WTC11 (cell line): ENCODE measurements at regions not wholly inside any gene's neighbourhood (a gene's known extent, or its start where the extent isn't known, plus 50 kb on each side); places are given as distances from the start of the nearest gene placed in this dataset.

ENCODE experiments used
- ATAC-seq: fragments of 200-7000 bp; cut with Tn5 transposase; 2 replicates; pipeline ENCODE4 v1.10.0; 2021; ENCODE audit warnings: mild to moderate bottlenecking, moderate library complexity
- CTCF ChIA-PET: fragments of 300-600 bp; sonication (Branson Sonifier 250); formaldehyde crosslinking; loops from one replicate; lab custom pipeline; 2021; ENCODE audit warnings: antibody characterized with exemption; lab: Charles Lee
- POLR2A ChIA-PET: fragments of 350-600 bp; sonication (Branson Sonifier 250); formaldehyde crosslinking; loops from one replicate; lab custom pipeline; 2021; ENCODE audit warnings: antibody characterized with exemption; lab: Charles Lee
- DNase-seq: peaks from one replicate; pipeline ENCODE4 v3.0.0; 2021; ENCODE audit warnings: low spot score
- H3K27ac Mint-ChIP-seq: 2 replicates; pipeline ENCODE4 v1.8.0; 2021; ENCODE audit warnings: mixed read lengths
- H3K27me3 Mint-ChIP-seq: 2 replicates; pipeline ENCODE4 v1.8.0; 2021; ENCODE audit warnings: low read depth, mild to moderate bottlenecking, moderate library complexity, mixed read lengths
- H3K36me3 Mint-ChIP-seq: 2 replicates; pipeline ENCODE4 v1.8.0; 2021; ENCODE audit warnings: mixed read lengths
- H3K4me1 Mint-ChIP-seq: 2 replicates; pipeline ENCODE4 v1.8.0; 2022; ENCODE audit warnings: mixed read lengths
- H3K4me3 Mint-ChIP-seq: 2 replicates; pipeline ENCODE4 v1.8.0; 2021; ENCODE audit warnings: mild to moderate bottlenecking, moderate library complexity, mixed read lengths
- H3K9me3 Mint-ChIP-seq: 2 replicates; pipeline ENCODE4 v1.8.0; 2021; ENCODE audit warnings: mixed read lengths
- AFF4 ChIP-seq: sonication (generic); formaldehyde crosslinking; IDR thresholded peaks from 2 replicates; pipeline ENCODE4 v1.8.1; 2023; ENCODE audit warnings: mild to moderate bottlenecking, missing genetic modification reagents, borderline replicate concordance
- CBFB ChIP-seq: sonication (generic); formaldehyde crosslinking; IDR thresholded peaks from 2 replicates; pipeline ENCODE4 v1.8.1; 2022; ENCODE audit warnings: mild to moderate bottlenecking, low read depth, missing genetic modification reagents
- E2F5 ChIP-seq: sonication (generic); formaldehyde crosslinking; IDR thresholded peaks from 2 replicates; pipeline ENCODE4 v1.8.1; 2022; ENCODE audit warnings: mild to moderate bottlenecking, moderate library complexity, missing genetic modification reagents
- ELF4 ChIP-seq: sonication (generic); formaldehyde crosslinking; IDR thresholded peaks from 2 replicates; pipeline ENCODE4 v1.8.1; 2022; ENCODE audit warnings: low read depth, mild to moderate bottlenecking, moderate library complexity, missing genetic modification reagents
- FOXK1 ChIP-seq: sonication (generic); formaldehyde crosslinking; IDR thresholded peaks from 2 replicates; pipeline ENCODE4 v1.8.0; 2022; ENCODE audit warnings: mild to moderate bottlenecking, moderate library complexity, missing genetic modification reagents
- GRHL2 ChIP-seq: fragments of 250-450 bp; sonication (Bioruptor Pico); IDR thresholded peaks from 2 replicates; pipeline ENCODE4 v1.8.0; 2022; ENCODE audit warnings: mild to moderate bottlenecking, moderate library complexity; ENCODE audit not compliant: insufficient replicate concordance, severe bottlenecking
- HMGA2 ChIP-seq: fragments of 250-450 bp; sonication (Bioruptor Pico); IDR thresholded peaks from 2 replicates; pipeline ENCODE4 v1.4.0; 2021; ENCODE audit warnings: mild to moderate bottlenecking, moderate library complexity
- IRF1 ChIP-seq: sonication (generic); formaldehyde crosslinking; IDR thresholded peaks from 2 replicates; pipeline ENCODE4 v1.8.0; 2023; ENCODE audit warnings: missing genetic modification reagents
- NR2C2 ChIP-seq: sonication (generic); formaldehyde crosslinking; IDR thresholded peaks from 2 replicates; pipeline ENCODE4 v1.8.0; 2022; ENCODE audit warnings: mild to moderate bottlenecking, missing genetic modification reagents
- OVOL2 ChIP-seq: fragments of 250-450 bp; sonication (Bioruptor Pico); IDR thresholded peaks from 2 replicates; pipeline ENCODE4 v1.9.0; 2021; ENCODE audit warnings: mild to moderate bottlenecking, borderline replicate concordance
- SMAD3 ChIP-seq: sonication (generic); formaldehyde crosslinking; IDR thresholded peaks from 2 replicates; pipeline ENCODE4 v1.8.0; 2022; ENCODE audit warnings: missing genetic modification reagents, mild to moderate bottlenecking, borderline replicate concordance
- SP1 ChIP-seq: sonication (generic); formaldehyde crosslinking; conservative IDR thresholded peaks from 2 replicates; pipeline ENCODE4 v1.8.1; 2022; ENCODE audit warnings: missing genetic modification reagents
- TEAD4 ChIP-seq: sonication (generic); formaldehyde crosslinking; IDR thresholded peaks from 2 replicates; pipeline ENCODE4 v1.8.0; 2022; ENCODE audit warnings: mild to moderate bottlenecking, missing genetic modification reagents
- ZBTB21 ChIP-seq: sonication (generic); formaldehyde crosslinking; IDR thresholded peaks from 2 replicates; pipeline ENCODE4 v1.8.1; 2023; ENCODE audit warnings: mild to moderate bottlenecking, missing genetic modification reagents, borderline replicate concordance
- ZNF219 ChIP-seq: sonication (generic); formaldehyde crosslinking; IDR thresholded peaks from 2 replicates; pipeline ENCODE4 v1.8.0; 2023; ENCODE audit warnings: missing genetic modification reagents, mild to moderate bottlenecking, borderline replicate concordance
- ZNF423 ChIP-seq: fragments of 250-450 bp; sonication (Bioruptor Pico); IDR thresholded peaks from 2 replicates; pipeline ENCODE4 v2.1.2; 2022; ENCODE audit warnings: mild to moderate bottlenecking, moderate library complexity
- TF ChIP-seq, protein P1 (sequence below): sonication (generic); formaldehyde crosslinking; IDR thresholded peaks from 2 replicates; pipeline ENCODE4 v1.8.0; 2023; ENCODE audit warnings: missing genetic modification reagents, mild to moderate bottlenecking, borderline replicate concordance
- TF ChIP-seq, protein P2 (sequence below): fragments of 250-450 bp; sonication (Bioruptor Pico); IDR thresholded peaks from 2 replicates; pipeline ENCODE4 v1.9.0; 2021; ENCODE audit warnings: moderate library complexity, mild to moderate bottlenecking, inconsistent platforms, borderline replicate concordance
- TF ChIP-seq, protein P3 (sequence below): sonication (generic); formaldehyde crosslinking; IDR thresholded peaks from 2 replicates; pipeline ENCODE4 v1.8.0; 2022; ENCODE audit warnings: mild to moderate bottlenecking, missing genetic modification reagents

GRCh38 chr4:113849771-113850170, 88.2 kb upstream of the CAMK2D start:
- DNase-seq (no peak), ATAC-seq (no peak)
- no peak overlapping the region for H3K4me3 Mint-ChIP-seq
- H3K27me3 Mint-ChIP-seq: no peaks in the 10 kb centered on the region
- H3K9me3 Mint-ChIP-seq: peaks cover 19% of the 10 kb centered on the region
- no peaks in the 10 kb centered on the region for H3K4me1 Mint-ChIP-seq
- no peak overlapping the region for H3K27ac Mint-ChIP-seq
- TF ChIP-seq CBFB (CRISPR knock-in tag) (no peak), GRHL2 (CRISPR knock-in tag) (no peak), SMAD3 (CRISPR knock-in tag) (no peak), ELF4 (no peak), AFF4 (no peak), SP1 (CRISPR knock-in tag) (no peak), NR2C2 (CRISPR knock-in tag) (no peak), ZNF219 (CRISPR knock-in tag) (no peak)
- ChIA-PET POLR2A (no interaction called here), CTCF (no interaction called here)
- H3K36me3 Mint-ChIP-seq: peaks cover 18% of the 10 kb centered on the region

DNA sequence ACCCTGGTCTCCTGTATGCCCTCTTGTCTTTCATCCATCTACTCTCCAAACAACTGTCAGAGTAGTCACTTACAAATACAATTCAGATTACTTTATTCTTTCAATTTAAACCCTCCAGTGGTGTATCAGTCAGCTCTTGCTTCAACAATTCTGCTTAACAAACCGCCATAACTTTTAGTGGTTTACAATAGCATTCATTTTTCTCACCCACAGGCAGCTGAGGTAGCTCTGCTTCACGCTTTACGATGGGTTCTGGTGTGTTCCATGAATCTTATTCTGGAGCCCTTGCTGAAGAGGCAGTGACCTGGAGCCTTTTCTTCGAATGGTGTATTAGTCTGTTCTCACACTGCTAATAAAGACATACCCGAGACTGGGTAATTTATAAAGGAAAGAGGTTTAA, 86.2 kb upstream of the CAMK2D start:
- CTCF ChIA-PET: no interaction called here
- DNase-seq: no peak
- no peak for ATAC-seq
- Mint-ChIP-seq H3K27me3 (no peaks in the 10 kb centered on the region), H3K9me3 (peaks cover 13% of the 10 kb centered on the region), H3K4me3 (no peak overlapping the region), H3K4me1 (no peaks in the 10 kb centered on the region), H3K36me3 (peaks cover 12% of the 10 kb centered on the region), H3K27ac (no peak overlapping the region)
- POLR2A ChIA-PET: no interaction called here
- no peak for TF ChIP-seq ZBTB21 (CRISPR knock-in tag)
- no peak for TF ChIP-seq ELF4
- no peak for TF ChIP-seq AFF4
- no peak for TF ChIP-seq HMGA2
- TF ChIP-seq, protein P1, sequence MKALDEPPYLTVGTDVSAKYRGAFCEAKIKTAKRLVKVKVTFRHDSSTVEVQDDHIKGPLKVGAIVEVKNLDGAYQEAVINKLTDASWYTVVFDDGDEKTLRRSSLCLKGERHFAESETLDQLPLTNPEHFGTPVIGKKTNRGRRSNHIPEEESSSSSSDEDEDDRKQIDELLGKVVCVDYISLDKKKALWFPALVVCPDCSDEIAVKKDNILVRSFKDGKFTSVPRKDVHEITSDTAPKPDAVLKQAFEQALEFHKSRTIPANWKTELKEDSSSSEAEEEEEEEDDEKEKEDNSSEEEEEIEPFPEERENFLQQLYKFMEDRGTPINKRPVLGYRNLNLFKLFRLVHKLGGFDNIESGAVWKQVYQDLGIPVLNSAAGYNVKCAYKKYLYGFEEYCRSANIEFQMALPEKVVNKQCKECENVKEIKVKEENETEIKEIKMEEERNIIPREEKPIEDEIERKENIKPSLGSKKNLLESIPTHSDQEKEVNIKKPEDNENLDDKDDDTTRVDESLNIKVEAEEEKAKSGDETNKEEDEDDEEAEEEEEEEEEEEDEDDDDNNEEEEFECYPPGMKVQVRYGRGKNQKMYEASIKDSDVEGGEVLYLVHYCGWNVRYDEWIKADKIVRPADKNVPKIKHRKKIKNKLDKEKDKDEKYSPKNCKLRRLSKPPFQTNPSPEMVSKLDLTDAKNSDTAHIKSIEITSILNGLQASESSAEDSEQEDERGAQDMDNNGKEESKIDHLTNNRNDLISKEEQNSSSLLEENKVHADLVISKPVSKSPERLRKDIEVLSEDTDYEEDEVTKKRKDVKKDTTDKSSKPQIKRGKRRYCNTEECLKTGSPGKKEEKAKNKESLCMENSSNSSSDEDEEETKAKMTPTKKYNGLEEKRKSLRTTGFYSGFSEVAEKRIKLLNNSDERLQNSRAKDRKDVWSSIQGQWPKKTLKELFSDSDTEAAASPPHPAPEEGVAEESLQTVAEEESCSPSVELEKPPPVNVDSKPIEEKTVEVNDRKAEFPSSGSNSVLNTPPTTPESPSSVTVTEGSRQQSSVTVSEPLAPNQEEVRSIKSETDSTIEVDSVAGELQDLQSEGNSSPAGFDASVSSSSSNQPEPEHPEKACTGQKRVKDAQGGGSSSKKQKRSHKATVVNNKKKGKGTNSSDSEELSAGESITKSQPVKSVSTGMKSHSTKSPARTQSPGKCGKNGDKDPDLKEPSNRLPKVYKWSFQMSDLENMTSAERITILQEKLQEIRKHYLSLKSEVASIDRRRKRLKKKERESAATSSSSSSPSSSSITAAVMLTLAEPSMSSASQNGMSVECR: no peak
- TF ChIP-seq E2F5 (CRISPR knock-in tag): no peak
- TF ChIP-seq FOXK1 (CRISPR knock-in tag): no peak
- no peak for TF ChIP-seq ZNF423 (CRISPR knock-in tag)
- TF ChIP-seq OVOL2 (CRISPR knock-in tag): no peak
- no peak for TF ChIP-seq IRF1
- TF ChIP-seq, protein P2, sequence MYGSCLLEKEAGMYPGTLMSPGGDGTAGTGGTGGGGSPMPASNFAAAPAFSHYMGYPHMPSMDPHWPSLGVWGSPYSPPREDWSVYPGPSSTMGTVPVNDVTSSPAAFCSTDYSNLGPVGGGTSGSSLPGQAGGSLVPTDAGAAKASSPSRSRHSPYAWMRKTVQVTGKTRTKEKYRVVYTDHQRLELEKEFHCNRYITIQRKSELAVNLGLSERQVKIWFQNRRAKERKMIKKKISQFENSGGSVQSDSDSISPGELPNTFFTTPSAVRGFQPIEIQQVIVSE: no peak
- TF ChIP-seq, protein P3, sequence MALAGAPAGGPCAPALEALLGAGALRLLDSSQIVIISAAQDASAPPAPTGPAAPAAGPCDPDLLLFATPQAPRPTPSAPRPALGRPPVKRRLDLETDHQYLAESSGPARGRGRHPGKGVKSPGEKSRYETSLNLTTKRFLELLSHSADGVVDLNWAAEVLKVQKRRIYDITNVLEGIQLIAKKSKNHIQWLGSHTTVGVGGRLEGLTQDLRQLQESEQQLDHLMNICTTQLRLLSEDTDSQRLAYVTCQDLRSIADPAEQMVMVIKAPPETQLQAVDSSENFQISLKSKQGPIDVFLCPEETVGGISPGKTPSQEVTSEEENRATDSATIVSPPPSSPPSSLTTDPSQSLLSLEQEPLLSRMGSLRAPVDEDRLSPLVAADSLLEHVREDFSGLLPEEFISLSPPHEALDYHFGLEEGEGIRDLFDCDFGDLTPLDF (CRISPR knock-in tag): no peak
- TF ChIP-seq TEAD4: no peak
- TF ChIP-seq ZNF219 (CRISPR knock-in tag): no peak
- no peak for TF ChIP-seq CBFB (CRISPR knock-in tag)
